B cell (primary cell): ENCODE measurements at regions not wholly inside any gene's neighbourhood (a gene's known extent, or its start where the extent isn't known, plus 50 kb on each side); places are given as distances from the start of the nearest gene placed in this dataset.
"Not testable (repeated sequence)": the region's sequence is repeated elsewhere in the genome, so short reads cannot be mapped to it uniquely, and the experiment has no call there.

Experiments used
- ATAC-seq: fragments of 200-7000 bp; cut with Tn5 transposase; one replicate; pipeline ENCODE4 v1.10.0; 2021; ENCODE audit warnings: low read depth, mild to moderate bottlenecking, moderate number of reproducible peaks, moderate library complexity
- CTCF ChIA-PET: fragments of 350-600 bp; sonication (Branson Sonifier 250); formaldehyde crosslinking; loops from one replicate; lab custom pipeline; 2021; ENCODE audit warnings: antibody characterized with exemption, inconsistent platforms; lab: Charles Lee
- POLR2A ChIA-PET: fragments of 350-600 bp; sonication (Branson Sonifier 250); formaldehyde crosslinking; loops from one replicate; lab custom pipeline; 2021; ENCODE audit warnings: antibody characterized with exemption; lab: Charles Lee
- DNase-seq: peaks from one replicate; pipeline ENCODE4 v3.0.0; 2013
- H2AFZ ChIP-seq: 2 replicates; pipeline ENCODE4 v1.6.1; 2012; ENCODE audit warnings: mild to moderate bottlenecking, low read depth, low read length; ENCODE audit not compliant: insufficient read depth, poor library complexity, severe bottlenecking
- H3K27ac ChIP-seq, 2 donors: 1 replicate in 1 of 2; 2 replicates in 1 of 2; pipeline ENCODE4 v1.5.1; 2012 to 2013; ENCODE audit warnings: low read length in 2 of 2, mild to moderate bottlenecking in 2 of 2, moderate library complexity in 1 of 2
- H3K27me3 ChIP-seq, 4 experiments: fragments of 200-600 bp in 1 of 4; sonication (generic) in 1 of 4; replicated peaks in 1 of 4; 1 replicate in 2 of 4; 2 replicates in 2 of 4; pipeline versions ENCODE4 v1.6.1 to v1.7.0; 2013 to 2016; ENCODE audit warnings: low read length in 3 of 4, mild to moderate bottlenecking in 2 of 4, mixed read lengths in 1 of 4, moderate library complexity in 1 of 4; ENCODE audit not compliant: insufficient read depth in 4 of 4, control insufficient read depth in 3 of 4; ENCODE audit errors: control extremely low read depth in 1 of 4
- H3K36me3 ChIP-seq, 2 experiments: replicated peaks in 1 of 2; 1 replicate in 1 of 2; 2 replicates in 1 of 2; pipeline versions ENCODE4 v1.6.1 to v1.7.1; 2013; ENCODE audit warnings: low read length in 1 of 2; ENCODE audit not compliant: insufficient read depth in 2 of 2, control insufficient read depth in 1 of 2; ENCODE audit errors: control extremely low read depth in 1 of 2, extremely low read depth in 1 of 2
- H3K4me1 ChIP-seq, 2 donors: fragments of 200-600 bp in 1 of 2; sonication (generic) in 1 of 2; 1 replicate in 1 of 2; 2 replicates in 1 of 2; pipeline versions ENCODE4 v1.5.1 to v1.6.1; 2013 to 2017; ENCODE audit warnings: low read length in 2 of 2; ENCODE audit not compliant: control insufficient read depth in 2 of 2, insufficient read depth in 2 of 2
- H3K4me2 ChIP-seq: replicated peaks from 2 replicates; pipeline ENCODE3; 2012; ENCODE audit warnings: mild to moderate bottlenecking, low read depth, low read length; ENCODE audit not compliant: poor library complexity, severe bottlenecking
- H3K4me3 ChIP-seq, 5 experiments: fragments of 200-600 bp in 1 of 5; sonication (generic) in 1 of 5; 1 replicate in 3 of 5; 2 replicates in 2 of 5; pipeline versions ENCODE4 v1.5.1 to v1.7.0; 2011 to 2016; ENCODE audit warnings: low read length in 4 of 5, mild to moderate bottlenecking in 4 of 5, low read depth in 2 of 5, control low read depth in 1 of 5, moderate library complexity in 1 of 5; ENCODE audit not compliant: insufficient read depth in 1 of 5; ENCODE audit errors: control extremely low read depth in 1 of 5, extremely low read depth in 1 of 5
- H3K79me2 ChIP-seq: fragments of 200-600 bp; sonication (generic); one replicate; pipeline ENCODE4 v1.6.0; 2016; ENCODE audit warnings: low read length; ENCODE audit not compliant: control insufficient read depth, insufficient read depth
- H3K9ac ChIP-seq: fragments of 200-600 bp; sonication (generic); 2 replicates; pipeline ENCODE4 v1.6.1; 2017; ENCODE audit warnings: mild to moderate bottlenecking, low read length, moderate library complexity
- H3K9me3 ChIP-seq, 3 donors: one replicate each; pipeline versions ENCODE4 v1.6.1 to v1.7.1; 2013; ENCODE audit warnings: low read length in 2 of 3; ENCODE audit not compliant: control insufficient read depth in 2 of 3, insufficient read depth in 1 of 3; ENCODE audit errors: control extremely low read depth in 1 of 3
- H4K20me1 ChIP-seq: 2 replicates; pipeline ENCODE4 v1.6.0; 2012; ENCODE audit warnings: mild to moderate bottlenecking, low read length; ENCODE audit not compliant: insufficient read depth, control insufficient read depth, poor library complexity, severe bottlenecking
- H3K27ac Mint-ChIP-seq: one replicate; pipeline ENCODE4 v1.8.0; 2021; ENCODE audit warnings: mixed read lengths
- H3K27me3 Mint-ChIP-seq: one replicate; pipeline ENCODE4 v1.8.0; 2021; ENCODE audit warnings: mixed read lengths
- H3K4me1 Mint-ChIP-seq: one replicate; pipeline ENCODE4 v1.8.0; 2021; ENCODE audit warnings: mixed read lengths
- H3K4me3 Mint-ChIP-seq: one replicate; pipeline ENCODE4 v1.8.0; 2021; ENCODE audit warnings: mixed read lengths
- H3K9me3 Mint-ChIP-seq: one replicate; pipeline ENCODE4 v1.8.0; 2022; ENCODE audit warnings: mixed read lengths; ENCODE audit not compliant: insufficient read depth
- EZH2 ChIP-seq: IDR thresholded peaks from 2 replicates; pipeline ENCODE4 v1.6.1; 2012; ENCODE audit warnings: borderline replicate concordance, low read depth, mild to moderate bottlenecking, moderate library complexity, low read length; ENCODE audit not compliant: insufficient read depth, poor library complexity, severe bottlenecking
- WGBS: methylation state at CpG from one replicate; pipeline ENCODE4 v1.1.5; 2013; ENCODE audit warnings: missing lambda C conversion rate; ENCODE audit not compliant: insufficient coverage; 5-methylcytosine and 5-hydroxymethylcytosine counted together
- intact Hi-C: fragments of 100-400 bp; cut with micrococcal nuclease; formaldehyde crosslinking; loops from one replicate; pipeline ENCODE4 v1.10.0; 2022
- TF ChIP-seq, protein P1 (sequence below): fragments of 200-600 bp; IDR thresholded peaks from one replicate; pipeline ENCODE4 v1.8.0; 2022; ENCODE audit warnings: antibody characterized with exemption, mild to moderate bottlenecking

DNA sequence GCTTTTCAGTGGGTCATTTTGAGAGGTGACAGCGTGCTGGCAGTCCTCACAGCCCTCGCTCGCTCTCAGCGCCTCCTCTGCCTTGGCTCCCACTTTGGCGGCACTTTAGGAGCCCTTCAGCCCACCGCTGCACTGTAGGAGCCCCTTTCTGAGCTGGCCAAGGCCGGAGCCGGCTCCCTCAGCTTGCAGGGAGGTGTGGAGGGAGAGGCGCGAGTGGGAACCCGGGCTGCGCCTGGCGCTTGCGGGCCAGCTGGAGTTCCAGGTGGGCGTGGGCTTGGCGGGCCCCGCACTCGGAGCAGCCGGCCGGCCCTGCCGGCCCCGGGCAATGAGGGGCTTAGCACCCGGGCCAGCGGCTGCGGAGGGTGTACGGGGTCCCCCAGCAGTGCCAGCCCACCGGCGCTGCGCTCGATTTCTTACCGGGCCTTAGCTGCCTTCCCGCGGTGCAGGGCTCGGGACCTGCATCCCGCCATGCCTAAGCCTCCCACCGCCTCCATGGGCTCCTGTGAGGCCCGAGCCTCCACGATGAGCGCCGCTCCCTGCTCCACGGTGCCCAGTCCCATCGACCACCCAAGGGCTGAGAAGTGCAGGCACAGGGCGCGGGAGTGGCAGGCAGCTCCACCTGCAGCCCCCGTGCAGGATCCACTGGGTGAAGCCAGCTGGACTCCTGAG lies 289.1 kb upstream of the UBE2E3 start:
- H3K27ac Mint-ChIP-seq, H4K20me1 ChIP-seq, CTCF ChIA-PET: not testable (repeated sequence)

DNA sequence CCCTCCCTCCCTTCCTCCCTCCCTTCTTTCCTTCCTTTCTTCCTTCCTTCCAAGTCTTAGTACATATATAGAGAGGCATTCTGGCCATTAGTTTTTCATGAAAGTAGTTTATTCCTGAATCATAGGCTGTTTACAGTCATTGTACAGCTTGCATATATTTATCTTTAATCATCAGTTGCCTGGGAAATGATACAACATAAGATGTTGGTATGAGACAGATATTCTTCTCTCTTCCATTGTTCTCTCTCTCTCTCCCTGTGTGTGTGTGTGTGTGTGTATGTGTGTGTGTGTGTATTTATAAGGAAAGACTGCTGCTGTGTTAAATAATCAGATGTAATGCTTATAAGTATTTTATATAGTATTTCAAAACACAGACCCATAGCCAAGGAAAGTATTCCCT lies 289.8 kb upstream of the UBE2E3 start:
- H3K9me3 ChIP-seq: no peaks in the 10 kb centered on the region
- no peaks in the 10 kb centered on the region for H4K20me1 ChIP-seq
- H3K27me3 Mint-ChIP-seq: no peaks in the 10 kb centered on the region
- H2AFZ ChIP-seq: no peak overlapping the region
- no peak overlapping the region for H3K27ac Mint-ChIP-seq
- ChIA-PET CTCF (no interaction called here), POLR2A (no interaction called here)
- intact Hi-C loops: no loop called here
- H3K27me3 ChIP-seq: no peaks in the 10 kb centered on the region
- no peaks in the 10 kb centered on the region for H3K4me1 ChIP-seq
- no peak for ATAC-seq
- H3K9ac ChIP-seq: no peak overlapping the region
- H3K36me3 ChIP-seq: no peaks in the 10 kb centered on the region
- H3K4me3 ChIP-seq: no peak overlapping the region
- TF ChIP-seq EZH2: no peak
- TF ChIP-seq, protein P1, sequence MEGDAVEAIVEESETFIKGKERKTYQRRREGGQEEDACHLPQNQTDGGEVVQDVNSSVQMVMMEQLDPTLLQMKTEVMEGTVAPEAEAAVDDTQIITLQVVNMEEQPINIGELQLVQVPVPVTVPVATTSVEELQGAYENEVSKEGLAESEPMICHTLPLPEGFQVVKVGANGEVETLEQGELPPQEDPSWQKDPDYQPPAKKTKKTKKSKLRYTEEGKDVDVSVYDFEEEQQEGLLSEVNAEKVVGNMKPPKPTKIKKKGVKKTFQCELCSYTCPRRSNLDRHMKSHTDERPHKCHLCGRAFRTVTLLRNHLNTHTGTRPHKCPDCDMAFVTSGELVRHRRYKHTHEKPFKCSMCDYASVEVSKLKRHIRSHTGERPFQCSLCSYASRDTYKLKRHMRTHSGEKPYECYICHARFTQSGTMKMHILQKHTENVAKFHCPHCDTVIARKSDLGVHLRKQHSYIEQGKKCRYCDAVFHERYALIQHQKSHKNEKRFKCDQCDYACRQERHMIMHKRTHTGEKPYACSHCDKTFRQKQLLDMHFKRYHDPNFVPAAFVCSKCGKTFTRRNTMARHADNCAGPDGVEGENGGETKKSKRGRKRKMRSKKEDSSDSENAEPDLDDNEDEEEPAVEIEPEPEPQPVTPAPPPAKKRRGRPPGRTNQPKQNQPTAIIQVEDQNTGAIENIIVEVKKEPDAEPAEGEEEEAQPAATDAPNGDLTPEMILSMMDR: no peak
- no peaks in the 10 kb centered on the region for H3K79me2 ChIP-seq
- H3K9me3 Mint-ChIP-seq: no peaks in the 10 kb centered on the region
- DNase-seq: no peak
- no peaks in the 10 kb centered on the region for H3K4me1 Mint-ChIP-seq
- no peak overlapping the region for H3K27ac ChIP-seq
- no peak overlapping the region for H3K4me2 ChIP-seq
- no peak overlapping the region for H3K4me3 Mint-ChIP-seq

More for the DNA sequence above, 289.1 kb upstream of the UBE2E3 start:
- DNase-seq, H3K36me3 ChIP-seq, H3K4me2 ChIP-seq, H3K4me3 Mint-ChIP-seq, H3K27me3 ChIP-seq, H3K4me1 Mint-ChIP-seq, POLR2A ChIA-PET, ATAC-seq, H3K79me2 ChIP-seq, H3K27me3 Mint-ChIP-seq, H3K9me3 Mint-ChIP-seq, intact Hi-C loops, H3K4me1 ChIP-seq, H3K27ac ChIP-seq, H2AFZ ChIP-seq, H3K4me3 ChIP-seq, H3K9me3 ChIP-seq, H3K9ac ChIP-seq: not testable (repeated sequence)
- WGBS: 95% methylated on average over 41 of the region's 45 CpGs
